H1 (cell line): ENCODE measurements at regions not wholly inside any gene's neighbourhood (a gene's known extent, or its start where the extent isn't known, plus 50 kb on each side); places are given as distances from the start of the nearest gene placed in this dataset.

Experiments used
- CTCF ChIA-PET: fragments of 300-600 bp; sonication (Branson Sonifier 250); formaldehyde crosslinking; loops from one replicate; lab custom pipeline; 2021; ENCODE audit not compliant: partially characterized antibody; lab: Charles Lee
- POLR2A ChIA-PET: fragments of 300-600 bp; sonication (Branson Sonifier 250); formaldehyde crosslinking; loops from one replicate; lab custom pipeline; 2021; ENCODE audit warnings: inconsistent platforms; ENCODE audit not compliant: partially characterized antibody; lab: Charles Lee
- DNase-seq, 2 experiments: peaks; one replicate each; pipeline versions ENCODE4 v3.0.0 to v3.0.0-alpha.2; 2010 to 2022; ENCODE audit warnings: low spot score in 2 of 2, low read depth in 1 of 2, mixed read lengths in 1 of 2
- FAIRE-seq: peaks from 2 replicates; lab custom pipeline; 2011; peaks lifted over from hg19 to GRCh38; lab: Jason Lieb, UNC
- H2AFZ ChIP-seq: 2 replicates; pipeline ENCODE4 v1.8.1; 2012; ENCODE audit warnings: low read length, inconsistent platforms
- H2AK5ac ChIP-seq: 2 replicates; pipeline ENCODE4 v1.6.1; 2013; ENCODE audit warnings: low read depth, low read length
- H2BK120ac ChIP-seq: replicated peaks from 2 replicates; pipeline ENCODE3; 2013; ENCODE audit warnings: low read depth, low read length, inconsistent platforms
- H2BK12ac ChIP-seq: 2 replicates; pipeline ENCODE4 v1.6.1; 2013; ENCODE audit warnings: low read depth, low read length
- H2BK15ac ChIP-seq: 2 replicates; pipeline ENCODE4 v1.6.1; 2013; ENCODE audit warnings: low read length
- H2BK20ac ChIP-seq: 2 replicates; pipeline ENCODE4 v1.6.1; 2013; ENCODE audit warnings: low read length
- H2BK5ac ChIP-seq: 2 replicates; pipeline ENCODE4 v1.6.1; 2013; ENCODE audit warnings: low read depth, low read length
- H3K14ac ChIP-seq: 2 replicates; pipeline ENCODE4 v1.6.1; 2013; ENCODE audit warnings: inconsistent platforms; ENCODE audit not compliant: insufficient read length
- H3K18ac ChIP-seq: 2 replicates; pipeline ENCODE4 v1.6.1; 2013; ENCODE audit warnings: low read length; ENCODE audit errors: extremely low read depth
- H3K23ac ChIP-seq: 2 replicates; pipeline ENCODE4 v1.6.1; 2013; ENCODE audit warnings: inconsistent platforms; ENCODE audit not compliant: insufficient read length
- H3K23me2 ChIP-seq: 2 replicates; pipeline ENCODE4 v1.6.1; 2013; ENCODE audit warnings: low read depth, low read length
- H3K27ac ChIP-seq: 2 replicates; pipeline ENCODE4 v1.6.1; 2011; ENCODE audit warnings: low read depth, low read length, inconsistent platforms
- H3K27me3 ChIP-seq, 4 experiments: replicated peaks in 1 of 4; 1 replicate in 1 of 4; 2 replicates in 3 of 4; pipeline versions ENCODE4 v1.6.1 to v1.8.1; 2011 to 2013; ENCODE audit warnings: low read length in 3 of 4, mild to moderate bottlenecking in 3 of 4, inconsistent platforms in 2 of 4, mixed read lengths in 2 of 4, moderate library complexity in 1 of 4; ENCODE audit not compliant: control insufficient read depth in 3 of 4, insufficient read depth in 3 of 4; ENCODE audit errors: extremely low read depth in 1 of 4
- H3K36me3 ChIP-seq, 4 experiments: 2 replicates each; pipeline versions ENCODE4 v1.6.1 to v1.8.1; 2011 to 2013; ENCODE audit warnings: mild to moderate bottlenecking in 4 of 4, low read length in 3 of 4, moderate library complexity in 2 of 4, control low read depth in 1 of 4, inconsistent platforms in 1 of 4; ENCODE audit not compliant: insufficient read depth in 4 of 4, control insufficient read depth in 2 of 4
- H3K4ac ChIP-seq: replicated peaks from 2 replicates; pipeline ENCODE3; 2013; ENCODE audit warnings: low read length, low read depth, mixed read lengths, inconsistent platforms; ENCODE audit not compliant: insufficient read length
- H3K4me1 ChIP-seq, 4 experiments: replicated peaks in 1 of 4; 1 replicate in 1 of 4; 2 replicates in 3 of 4; pipeline versions ENCODE4 v1.6.1 to v1.8.1; 2011 to 2013; ENCODE audit warnings: low read length in 3 of 4, inconsistent platforms in 2 of 4, mixed read lengths in 1 of 4; ENCODE audit not compliant: insufficient read depth in 4 of 4, control insufficient read depth in 3 of 4
- H3K4me2 ChIP-seq, 2 experiments: 2 replicates each; pipeline versions ENCODE4 v1.6.1 to v1.8.1; 2011 to 2013; ENCODE audit warnings: low read depth in 2 of 2, low read length in 2 of 2, control low read depth in 1 of 2, inconsistent platforms in 1 of 2, mild to moderate bottlenecking in 1 of 2; ENCODE audit not compliant: insufficient read depth in 1 of 2
- H3K4me3 ChIP-seq, 4 experiments: fragments of 200-600, 300-600 bp in 1 of 4; sonication (generic), shearing (Covaris generic), sonication (Bioruptor Twin) in 1 of 4; 2 replicates each; pipeline versions ENCODE4 v1.5.1 to v1.8.1; 2011 to 2016; ENCODE audit warnings: low read length in 4 of 4, low read depth in 3 of 4, control low read depth in 2 of 4, inconsistent platforms in 2 of 4, mild to moderate bottlenecking in 2 of 4, mixed read lengths in 1 of 4, moderate library complexity in 1 of 4; ENCODE audit not compliant: insufficient read depth in 2 of 4; ENCODE audit errors: extremely low read depth in 1 of 4
- H3K56ac ChIP-seq: replicated peaks from 2 replicates; pipeline ENCODE3; 2013; ENCODE audit warnings: low read depth, mild to moderate bottlenecking, mixed read lengths, low read length, inconsistent platforms; ENCODE audit not compliant: insufficient read length
- H3K79me1 ChIP-seq: 2 replicates; pipeline ENCODE4 v1.6.1; 2013; ENCODE audit warnings: low read depth, low read length, control low read depth
- H3K79me2 ChIP-seq, 2 experiments: 2 replicates each; pipeline versions ENCODE4 v1.6.1 to v1.8.1; 2012 to 2013; ENCODE audit warnings: low read length in 2 of 2, mild to moderate bottlenecking in 2 of 2, inconsistent platforms in 1 of 2; ENCODE audit not compliant: insufficient read depth in 2 of 2, control insufficient read depth in 1 of 2
- H3K9ac ChIP-seq, 4 experiments: replicated peaks in 1 of 4; 1 replicate in 1 of 4; 2 replicates in 3 of 4; pipeline versions ENCODE4 v1.6.1 to v1.8.1; 2011 to 2013; ENCODE audit warnings: low read depth in 3 of 4, low read length in 3 of 4, control low read depth in 2 of 4, mild to moderate bottlenecking in 2 of 4, moderate library complexity in 2 of 4, inconsistent platforms in 1 of 4; ENCODE audit errors: extremely low read depth in 1 of 4
- H3K9me3 ChIP-seq, 2 experiments: 2 replicates each; pipeline versions ENCODE4 v1.6.1 to v1.8.1; 2012 to 2013; ENCODE audit warnings: mild to moderate bottlenecking in 2 of 2, moderate library complexity in 2 of 2, control low read depth in 1 of 2, inconsistent platforms in 1 of 2, low read depth in 1 of 2, low read length in 1 of 2, mixed read lengths in 1 of 2; ENCODE audit not compliant: insufficient read depth in 2 of 2
- H4K20me1 ChIP-seq, 2 experiments: replicated peaks in 1 of 2; 2 replicates each; pipeline versions ENCODE3 to v1.8.1; 2011 to 2013; ENCODE audit warnings: inconsistent platforms in 2 of 2, low read length in 2 of 2, mild to moderate bottlenecking in 1 of 2; ENCODE audit not compliant: insufficient read depth in 2 of 2, control insufficient read depth in 1 of 2
- H4K5ac ChIP-seq: 2 replicates; pipeline ENCODE4 v1.6.1; 2013; ENCODE audit warnings: low read length, low read depth, mixed read lengths, inconsistent platforms; ENCODE audit not compliant: insufficient read length
- H4K8ac ChIP-seq: 2 replicates; pipeline ENCODE4 v1.8.0; 2013; ENCODE audit warnings: mild to moderate bottlenecking, moderate library complexity, low read length, inconsistent platforms; ENCODE audit not compliant: insufficient read depth; ENCODE audit errors: extremely low read depth
- H4K91ac ChIP-seq: replicated peaks from 2 replicates; pipeline ENCODE3; 2013; ENCODE audit warnings: low read length, mixed read lengths, inconsistent platforms; ENCODE audit not compliant: insufficient read length
- BCL11A ChIP-seq, 2 experiments: IDR thresholded peaks; one replicate each; pipeline ENCODE4 v1.6.1; 2011; ENCODE audit warnings: low read depth in 2 of 2, low read length in 2 of 2, mild to moderate bottlenecking in 2 of 2
- BRCA1 ChIP-seq: IDR thresholded peaks from 2 replicates; pipeline ENCODE4 v1.6.1; 2012; ENCODE audit warnings: low read depth, low read length, improper control_type of control experiment
- MAFK ChIP-seq: IDR thresholded peaks from 2 replicates; pipeline ENCODE4 v1.6.1; 2012; ENCODE audit warnings: low read depth, mild to moderate bottlenecking, improper control_type of control experiment, low read length
- NRF1 ChIP-seq: IDR thresholded peaks from 2 replicates; pipeline ENCODE4 v1.6.1; 2011; ENCODE audit warnings: mild to moderate bottlenecking, low read depth, low read length, improper control_type of control experiment
- PHF8 ChIP-seq: fragments of 200-600 bp; sonication (generic); conservative IDR thresholded peaks from 2 replicates; pipeline ENCODE4 v1.7.1; 2012; ENCODE audit warnings: low read depth, mild to moderate bottlenecking, inconsistent platforms, low read length, moderate library complexity
- SP4 ChIP-seq: IDR thresholded peaks from 2 replicates; pipeline ENCODE4 v1.6.1; 2012; ENCODE audit warnings: low read length, inconsistent platforms
- TEAD4 ChIP-seq: IDR thresholded peaks from 2 replicates; pipeline ENCODE4 v1.6.1; 2012; ENCODE audit warnings: low read depth, low read length, inconsistent platforms, mixed read lengths
- WGBS, 2 experiments: shearing (Covaris generic) in 1 of 2; methylation state at CpG; one replicate each; pipeline versions ENCODE4 v1.1.6 to v1.1.7; 2013 to 2015; ENCODE audit warnings: low lambda C conversion rate in 2 of 2, mixed read lengths in 2 of 2, inconsistent platforms in 1 of 2, low coverage in 1 of 2, missing lambda C conversion rate in 1 of 2; ENCODE audit not compliant: insufficient replicate concordance in 2 of 2, insufficient coverage in 1 of 2, insufficient read length in 1 of 2; ENCODE audit errors: extremely low coverage in 1 of 2, missing lambda C conversion rate in 1 of 2; 5-methylcytosine and 5-hydroxymethylcytosine counted together
- TF ChIP-seq, protein P1 (sequence below): IDR thresholded peaks from 2 replicates; pipeline ENCODE4 v1.6.1; 2012; ENCODE audit warnings: inconsistent platforms

DNA sequence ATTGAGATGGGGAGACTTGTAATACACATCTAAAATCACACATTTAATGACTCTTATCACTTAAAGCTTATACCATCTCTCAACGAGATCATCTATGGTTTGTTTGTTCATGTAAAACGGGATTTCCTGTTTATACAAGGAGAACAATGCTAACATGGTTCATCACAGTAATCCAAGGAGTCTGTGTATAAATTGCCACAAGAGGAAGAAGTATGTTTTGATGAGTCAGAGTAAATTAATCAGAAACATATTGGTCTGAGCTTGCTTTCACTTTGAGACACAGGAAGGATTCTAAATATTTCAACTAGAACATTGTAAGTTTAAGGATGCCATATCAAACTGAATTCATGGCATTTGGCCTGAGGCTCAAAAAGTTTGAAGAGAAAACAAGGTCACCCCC lies 594.1 kb downstream of the GLUD2 start:
- Histone ChIP-seq H3K79me1 (no peaks in the 10 kb centered on the region), H3K9me3 (no peaks in the 10 kb centered on the region), H3K4me3 (no peak overlapping the region), H3K27ac (no peak overlapping the region), H3K14ac (no peak overlapping the region), H2BK12ac (no peak overlapping the region), H2BK20ac (no peak overlapping the region), H3K18ac (no peak overlapping the region), H2BK15ac (no peak overlapping the region), H3K36me3 (no peaks in the 10 kb centered on the region), H3K4ac (no peak overlapping the region), H2BK5ac (no peak overlapping the region), H3K9ac (no peak overlapping the region), H3K56ac (no peak overlapping the region), H4K20me1 (no peaks in the 10 kb centered on the region), H3K4me2 (no peak overlapping the region), H2AK5ac (no peak overlapping the region), H3K27me3 (no peaks in the 10 kb centered on the region), H3K23ac (no peak overlapping the region), H2BK120ac (no peak overlapping the region), H2AFZ (no peak overlapping the region), H4K91ac (no peak overlapping the region), H3K4me1 (no peaks in the 10 kb centered on the region), H4K5ac (no peak overlapping the region), H3K79me2 (no peaks in the 10 kb centered on the region), H3K23me2 (no peaks in the 10 kb centered on the region), H4K8ac (no peak overlapping the region)
- POLR2A ChIA-PET, result no interaction called here
- no peak for TF ChIP-seq MAFK
- no peak for TF ChIP-seq BCL11A (IDR thresholded peaks at IDR 0.05; ENCODE audit: low read depth in 2 of 2, low read length in 2 of 2)
- no peak for TF ChIP-seq SP4
- no peak for TF ChIP-seq TEAD4
- TF ChIP-seq PHF8, result no peak
- TF ChIP-seq NRF1, result no peak
- TF ChIP-seq, protein P1, sequence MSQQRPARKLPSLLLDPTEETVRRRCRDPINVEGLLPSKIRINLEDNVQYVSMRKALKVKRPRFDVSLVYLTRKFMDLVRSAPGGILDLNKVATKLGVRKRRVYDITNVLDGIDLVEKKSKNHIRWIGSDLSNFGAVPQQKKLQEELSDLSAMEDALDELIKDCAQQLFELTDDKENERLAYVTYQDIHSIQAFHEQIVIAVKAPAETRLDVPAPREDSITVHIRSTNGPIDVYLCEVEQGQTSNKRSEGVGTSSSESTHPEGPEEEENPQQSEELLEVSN, result no peak
- no peak for TF ChIP-seq BRCA1
- DNase-seq, result no peak
- CTCF ChIA-PET, result no interaction called here
- no peak for FAIRE-seq
- 82% methylated on average over 2 of the region's 2 CpGs; no CpG with 5 or more reads in 1 of the 2 experiments for WGBS, 2 experiments
